ENCODE measurements at regions not wholly inside any gene's neighbourhood (a gene's known extent, or its start where the extent isn't known, plus 50 kb on each side); places are given as distances from the start of the nearest gene placed in this dataset.
A peak's percentile ranks its signal among the peaks of the same experiment; 100 is the strongest.

DNA sequence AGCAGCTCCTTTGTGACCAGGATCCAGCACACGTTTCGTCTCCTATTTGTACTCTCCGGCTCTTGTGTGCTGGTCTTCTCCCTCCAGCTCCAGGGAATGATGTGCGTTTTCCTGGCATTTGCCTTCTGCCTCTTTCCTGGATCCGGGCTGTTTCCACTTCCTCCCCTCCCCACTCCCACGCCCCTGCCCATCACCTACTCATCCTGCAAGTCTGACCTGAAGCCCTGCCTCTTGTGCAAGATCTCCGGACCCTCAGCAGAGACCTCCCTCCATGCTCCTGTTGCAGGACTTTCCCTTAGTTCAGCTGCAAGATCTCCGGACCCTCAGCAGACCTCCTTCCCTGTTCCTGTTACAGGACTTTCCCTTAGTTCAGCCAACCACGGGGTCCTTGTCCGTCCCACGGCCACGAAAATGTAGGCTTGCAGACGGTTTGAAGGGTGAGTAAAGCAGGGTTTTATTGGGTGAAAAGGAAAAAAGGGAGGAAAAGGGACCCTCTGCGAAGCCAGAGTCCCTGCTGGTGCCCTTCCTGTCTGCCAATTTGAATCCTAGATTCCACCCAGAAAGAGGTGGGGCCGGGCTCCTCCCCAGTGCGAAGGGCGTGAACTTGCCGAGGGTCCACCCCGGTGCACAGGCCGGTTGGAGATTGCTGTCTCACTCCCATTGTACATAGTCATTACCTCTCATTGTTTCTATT is 74.4 kb upstream of the IRF2 start:
- Histone ChIP-seq H2BK5ac (ENCODE audit: low read depth, low read length, poor library complexity) (no peak overlapping the region), H3K27me3 (ENCODE audit: insufficient read depth, low read length) (no peaks in the 10 kb centered on the region), H4K8ac (ENCODE audit: low read depth, low read length) (no peak overlapping the region), H3K36me3 (ENCODE audit: control insufficient read depth in 1 of 2, insufficient read depth in 2 of 2, low read length in 2 of 2) (no peaks in the 10 kb centered on the region), H3K14ac (ENCODE audit: low read length) (no peak overlapping the region), H2BK12ac (ENCODE audit: low read length) (no peak overlapping the region), H3K9ac (ENCODE audit: low read length) (no peak overlapping the region), H3K4ac (ENCODE audit: low read depth, low read length) (no peak overlapping the region), H2BK120ac (ENCODE audit: insufficient read depth, low read length, poor library complexity) (no peak overlapping the region), H4K91ac (ENCODE audit: low read depth, low read length) (no peak overlapping the region), H2AFZ (ENCODE audit: insufficient read depth, low read length, poor library complexity) (no peak overlapping the region), H3K4me3 (ENCODE audit: low read depth, low read length) (no peak overlapping the region), H3K9me3 (ENCODE audit: insufficient read depth, low read depth, low read length) (no peaks in the 10 kb centered on the region), H3K4me2 (ENCODE audit: low read length) (no peak overlapping the region), H3K18ac (ENCODE audit: low read length) (no peak overlapping the region), H3K79me1 (ENCODE audit: low read length) (no peaks in the 10 kb centered on the region), H3K23ac (ENCODE audit: low read length) (no peak overlapping the region), H4K12ac (ENCODE audit: low read depth, low read length) (no peak overlapping the region), H2AK5ac (ENCODE audit: low read length) (no peak overlapping the region), H3K27ac (ENCODE audit: low read depth, low read length) (no peak overlapping the region), H3K79me2 (ENCODE audit: control insufficient read depth, insufficient read depth, low read length, poor library complexity) (no peaks in the 10 kb centered on the region), H3K4me1 (ENCODE audit: control insufficient read depth in 1 of 2, insufficient read depth in 2 of 2, low read length in 2 of 2) (no peaks in the 10 kb centered on the region)
- peak in 1 of 2 donors; percentile 45 for DNase-seq
- WGBS (ENCODE audit: extremely low coverage, insufficient coverage, insufficient read length), result no CpG with 5 or more reads among the region's 20 CpGs

DNA sequence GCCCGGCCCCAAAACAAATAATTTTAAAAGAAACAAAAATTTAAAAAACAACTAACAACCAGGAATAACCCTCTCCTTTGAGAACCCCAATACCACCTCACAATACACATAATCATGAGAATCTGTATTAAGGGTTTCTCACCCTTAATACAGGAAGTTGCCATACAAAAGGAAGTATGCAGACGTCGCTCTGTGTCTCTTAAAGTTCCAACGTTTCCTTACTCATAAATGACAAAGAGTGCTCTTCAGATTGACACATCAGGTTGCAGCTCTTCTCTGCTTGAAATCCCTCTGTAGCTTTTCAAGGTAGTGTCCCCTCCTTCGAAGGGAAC is 73.9 kb upstream of the IRF2 start:
- Histone ChIP-seq H2BK120ac (ENCODE audit: insufficient read depth, low read length, poor library complexity) (no peak overlapping the region), H3K36me3 (ENCODE audit: control insufficient read depth in 1 of 2, insufficient read depth in 2 of 2, low read length in 2 of 2) (no peaks in the 10 kb centered on the region), H4K91ac (ENCODE audit: low read depth, low read length) (no peak overlapping the region), H3K27ac (ENCODE audit: low read depth, low read length) (no peak overlapping the region), H4K8ac (ENCODE audit: low read depth, low read length) (no peak overlapping the region), H3K4me1 (ENCODE audit: control insufficient read depth in 1 of 2, insufficient read depth in 2 of 2, low read length in 2 of 2) (no peaks in the 10 kb centered on the region), H3K4me2 (ENCODE audit: low read length) (no peak overlapping the region), H3K18ac (ENCODE audit: low read length) (no peak overlapping the region), H3K23ac (ENCODE audit: low read length) (no peak overlapping the region), H2BK12ac (ENCODE audit: low read length) (no peak overlapping the region), H3K14ac (ENCODE audit: low read length) (no peak overlapping the region), H2AK5ac (ENCODE audit: low read length) (no peak overlapping the region), H3K4ac (ENCODE audit: low read depth, low read length) (no peak overlapping the region), H2AFZ (ENCODE audit: insufficient read depth, low read length, poor library complexity) (no peak overlapping the region), H3K79me2 (ENCODE audit: control insufficient read depth, insufficient read depth, low read length, poor library complexity) (no peaks in the 10 kb centered on the region), H3K79me1 (ENCODE audit: low read length) (no peaks in the 10 kb centered on the region), H3K4me3 (ENCODE audit: low read depth, low read length) (no peak overlapping the region), H3K27me3 (ENCODE audit: insufficient read depth, low read length) (no peaks in the 10 kb centered on the region), H3K9ac (ENCODE audit: low read length) (no peak overlapping the region), H4K12ac (ENCODE audit: low read depth, low read length) (no peak overlapping the region), H2BK5ac (ENCODE audit: low read depth, low read length, poor library complexity) (no peak overlapping the region), H3K9me3 (ENCODE audit: insufficient read depth, low read depth, low read length) (no peaks in the 10 kb centered on the region)
- no CpG with 5 or more reads among the region's 5 CpGs for WGBS (ENCODE audit: extremely low coverage, insufficient coverage, insufficient read length)
- no peak for DNase-seq

DNA sequence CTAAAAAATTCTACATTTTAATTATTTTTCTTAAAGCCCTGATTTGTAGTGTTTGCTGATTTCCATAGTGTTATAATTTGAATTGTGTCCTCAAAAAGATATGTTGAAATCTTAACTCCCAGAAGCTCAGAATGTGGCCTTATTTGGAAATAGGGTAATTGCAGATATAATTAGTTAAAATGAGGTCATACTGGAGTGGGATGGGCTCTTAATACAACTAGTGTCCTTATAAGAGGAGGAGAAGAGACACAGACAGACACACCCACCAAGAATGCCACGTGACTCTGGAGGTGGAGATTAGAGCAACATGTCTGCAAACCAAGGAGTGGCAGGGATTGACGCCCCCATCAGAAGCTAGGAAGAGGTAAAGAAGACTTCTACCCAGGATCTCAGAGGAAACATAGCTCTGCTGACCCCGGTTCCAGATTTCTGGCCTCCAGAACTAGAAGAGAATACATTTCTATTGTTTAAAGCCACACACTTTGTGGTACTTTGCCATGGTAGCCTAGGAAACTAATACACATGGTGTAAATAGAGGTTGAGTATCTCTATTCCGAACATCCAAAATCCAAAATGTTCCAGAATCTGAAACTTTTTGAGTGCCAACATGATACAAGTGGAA is 70.5 kb upstream of the IRF2 start:
- no peak overlapping the region for H2AFZ ChIP-seq (ENCODE audit: insufficient read depth, low read length, poor library complexity)
- no CpG with 5 or more reads among the region's 4 CpGs for WGBS (ENCODE audit: extremely low coverage, insufficient coverage, insufficient read length)
- H4K12ac ChIP-seq (ENCODE audit: low read depth, low read length), result no peak overlapping the region
- no peak overlapping the region for H3K18ac ChIP-seq (ENCODE audit: low read length)
- H3K9ac ChIP-seq (ENCODE audit: low read length), result no peak overlapping the region
- H3K79me2 ChIP-seq (ENCODE audit: control insufficient read depth, insufficient read depth, low read length, poor library complexity), result no peaks in the 10 kb centered on the region
- no peaks in the 10 kb centered on the region for H3K36me3 ChIP-seq (ENCODE audit: control insufficient read depth in 1 of 2, insufficient read depth in 2 of 2, low read length in 2 of 2)
- DNase-seq, result no peak
- H3K27me3 ChIP-seq (ENCODE audit: insufficient read depth, low read length), result no peaks in the 10 kb centered on the region
- H4K91ac ChIP-seq (ENCODE audit: low read depth, low read length), result no peak overlapping the region
- no peaks in the 10 kb centered on the region for H3K79me1 ChIP-seq (ENCODE audit: low read length)
- no peak overlapping the region for H3K4me2 ChIP-seq (ENCODE audit: low read length)
- no peak overlapping the region for H2AK5ac ChIP-seq (ENCODE audit: low read length)
- no peak overlapping the region for H3K4me3 ChIP-seq (ENCODE audit: low read depth, low read length)
- no peaks in the 10 kb centered on the region for H3K4me1 ChIP-seq (ENCODE audit: control insufficient read depth in 1 of 2, insufficient read depth in 2 of 2, low read length in 2 of 2)
- no peak overlapping the region for H3K23ac ChIP-seq (ENCODE audit: low read length)
- no peak overlapping the region for H2BK12ac ChIP-seq (ENCODE audit: low read length)
- H2BK5ac ChIP-seq (ENCODE audit: low read depth, low read length, poor library complexity), result no peak overlapping the region
- no peak overlapping the region for H4K8ac ChIP-seq (ENCODE audit: low read depth, low read length)
- no peak overlapping the region for H2BK120ac ChIP-seq (ENCODE audit: insufficient read depth, low read length, poor library complexity)
- no peak overlapping the region for H3K14ac ChIP-seq (ENCODE audit: low read length)
- no peak overlapping the region for H3K27ac ChIP-seq (ENCODE audit: low read depth, low read length)
- no peaks in the 10 kb centered on the region for H3K9me3 ChIP-seq (ENCODE audit: insufficient read depth, low read depth, low read length)
- H3K4ac ChIP-seq (ENCODE audit: low read depth, low read length), result no peak overlapping the region

DNA sequence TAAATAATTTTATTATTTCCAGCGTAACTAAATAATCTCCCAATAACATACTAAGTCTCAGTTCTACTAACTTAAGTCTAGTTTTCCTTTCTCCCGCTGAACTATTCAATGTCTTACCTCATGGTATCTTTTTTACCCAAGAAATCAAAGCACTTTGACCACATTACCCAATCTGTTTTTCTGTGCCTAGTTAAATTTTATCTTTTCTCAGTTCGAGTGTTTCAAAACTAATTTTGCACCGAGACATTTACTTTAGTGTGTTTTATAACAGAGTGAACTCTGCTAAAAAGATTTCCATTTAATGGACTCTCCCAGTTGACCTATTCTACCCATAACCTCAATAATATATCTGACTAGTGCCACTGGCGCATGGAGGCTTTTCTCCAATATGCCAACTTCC is 67.6 kb upstream of the IRF2 start:
- H2BK120ac ChIP-seq (ENCODE audit: insufficient read depth, low read length, poor library complexity), result no peak overlapping the region
- no peak overlapping the region for H2BK12ac ChIP-seq (ENCODE audit: low read length)
- no peak overlapping the region for H2AK5ac ChIP-seq (ENCODE audit: low read length)
- H4K91ac ChIP-seq (ENCODE audit: low read depth, low read length), result no peak overlapping the region
- peaks cover 3% of the 10 kb centered on the region for H3K79me1 ChIP-seq (ENCODE audit: low read length)
- H3K27ac ChIP-seq (ENCODE audit: low read depth, low read length), result no peak overlapping the region
- no peak overlapping the region for H4K8ac ChIP-seq (ENCODE audit: low read depth, low read length)
- H3K4me3 ChIP-seq (ENCODE audit: low read depth, low read length), result no peak overlapping the region
- no peaks in the 10 kb centered on the region for H3K79me2 ChIP-seq (ENCODE audit: control insufficient read depth, insufficient read depth, low read length, poor library complexity)
- no peak overlapping the region for H3K23ac ChIP-seq (ENCODE audit: low read length)
- no peaks in the 10 kb centered on the region for H3K4me1 ChIP-seq (ENCODE audit: control insufficient read depth in 1 of 2, insufficient read depth in 2 of 2, low read length in 2 of 2)
- no peak overlapping the region for H3K18ac ChIP-seq (ENCODE audit: low read length)
- no peak overlapping the region for H4K12ac ChIP-seq (ENCODE audit: low read depth, low read length)
- WGBS (ENCODE audit: extremely low coverage, insufficient coverage, insufficient read length), result no CpG with 5 or more reads among the region's 5 CpGs
- no peak overlapping the region for H2BK5ac ChIP-seq (ENCODE audit: low read depth, low read length, poor library complexity)
- no peak for DNase-seq
- no peak overlapping the region for H3K9ac ChIP-seq (ENCODE audit: low read length)
- H3K4ac ChIP-seq (ENCODE audit: low read depth, low read length), result no peak overlapping the region
- H3K4me2 ChIP-seq (ENCODE audit: low read length), result no peak overlapping the region
- H2AFZ ChIP-seq (ENCODE audit: insufficient read depth, low read length, poor library complexity), result no peak overlapping the region
- no peak overlapping the region for H3K14ac ChIP-seq (ENCODE audit: low read length)
- no peaks in the 10 kb centered on the region for H3K27me3 ChIP-seq (ENCODE audit: insufficient read depth, low read length)
- no peaks in the 10 kb centered on the region for H3K9me3 ChIP-seq (ENCODE audit: insufficient read depth, low read depth, low read length)
- no peaks in the 10 kb centered on the region for H3K36me3 ChIP-seq (ENCODE audit: control insufficient read depth in 1 of 2, insufficient read depth in 2 of 2, low read length in 2 of 2)
